ENCODE measurements at regions not wholly inside any gene's neighbourhood (a gene's known extent, or its start where the extent isn't known, plus 50 kb on each side); places are given as distances from the start of the nearest gene placed in this dataset.

- H3K9me3 ChIP-seq (ENCODE audit: low read length) = no peaks in the 10 kb centered on the region
- H3K4me2 ChIP-seq (ENCODE audit: low read length) = no peak overlapping the region
- TF ChIP-seq RAD21 (conservative IDR thresholded peaks at IDR 0.05) = no peak
- TF ChIP-seq EP300 (conservative IDR thresholded peaks at IDR 0.05; ENCODE audit: poor library complexity, severe bottlenecking) = no peak
- TF ChIP-seq SMC3 (conservative IDR thresholded peaks at IDR 0.05; ENCODE audit: poor library complexity) = no peak
- no peak for TF ChIP-seq CTCF (IDR thresholded peaks at IDR 0.05; ENCODE audit: poor library complexity, severe bottlenecking)
- no peak for TF ChIP-seq TAF1 (IDR thresholded peaks at IDR 0.05; ENCODE audit: low read depth)
- H3K9me2 ChIP-seq (ENCODE audit: insufficient read depth, low read length) = no peaks in the 10 kb centered on the region
- H3K36me3 ChIP-seq (ENCODE audit: insufficient read depth, low read length) = no peaks in the 10 kb centered on the region
- no peaks in the 10 kb centered on the region for H3K79me2 ChIP-seq (replicated peaks; ENCODE audit: insufficient read depth, low read length)
- no peaks in the 10 kb centered on the region for H3K27me3 ChIP-seq (ENCODE audit: insufficient read depth, low read depth, low read length)
- H3K4me3 ChIP-seq (ENCODE audit: low read length) = no peak overlapping the region
- H3F3A ChIP-seq (ENCODE audit: insufficient read depth, low read length, poor library complexity, severe bottlenecking) = no peaks in the 10 kb centered on the region
- no peaks in the 10 kb centered on the region for H4K20me1 ChIP-seq (ENCODE audit: insufficient read depth)
- no peak overlapping the region for H3K27ac ChIP-seq (ENCODE audit: low read length)
- no peak overlapping the region for H3K9ac ChIP-seq (ENCODE audit: low read length)
- no peak overlapping the region for H2AFZ ChIP-seq (ENCODE audit: low read depth, low read length)
Measured at GRCh38 chr2:15706424-15706823, 114.8 kb downstream of the DDX1 start.

DNA sequence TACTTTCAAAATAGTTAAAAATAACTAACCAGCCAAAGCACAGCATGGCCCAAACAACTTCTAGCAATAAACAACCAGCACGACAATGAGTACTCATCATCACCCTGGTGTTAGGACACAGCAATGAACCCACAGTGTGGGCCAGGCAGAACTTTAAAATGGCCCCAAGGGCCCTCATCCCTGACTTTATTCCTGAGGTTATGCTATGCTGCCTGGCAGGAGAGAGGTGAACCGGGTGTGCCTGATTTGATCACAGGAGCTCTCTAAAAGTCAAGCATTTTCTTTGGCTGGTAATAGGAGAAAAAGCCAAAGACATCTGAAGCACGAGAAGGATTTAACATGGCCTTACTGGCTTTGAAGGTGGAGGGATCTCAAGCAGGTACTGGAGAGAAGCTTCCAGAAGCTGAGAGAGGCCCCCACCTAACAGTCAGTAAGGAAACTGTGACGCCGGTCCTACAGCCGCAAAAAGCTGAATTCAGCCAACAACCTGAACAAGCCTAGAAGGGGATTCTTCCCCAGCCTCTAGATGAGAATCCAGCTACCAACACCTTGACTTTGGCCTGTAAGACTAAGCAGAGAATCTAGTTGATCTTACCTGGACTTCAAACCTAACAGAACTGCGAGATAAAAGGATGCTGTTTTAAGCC is 115.4 kb downstream of the DDX1 start:
- no peaks in the 10 kb centered on the region for H4K20me1 ChIP-seq (ENCODE audit: insufficient read depth)
- no peak overlapping the region for H2AFZ ChIP-seq (ENCODE audit: low read depth, low read length)
- no peak overlapping the region for H3K27ac ChIP-seq (ENCODE audit: low read length)
- H3K4me3 ChIP-seq (ENCODE audit: low read length) = no peak overlapping the region
- H3F3A ChIP-seq (ENCODE audit: insufficient read depth, low read length, poor library complexity, severe bottlenecking) = no peaks in the 10 kb centered on the region
- no peak overlapping the region for H3K4me2 ChIP-seq (ENCODE audit: low read length)
- TF ChIP-seq POLR2AphosphoS5 (IDR thresholded peaks at IDR 0.05) (no peak), TAF1 (IDR thresholded peaks at IDR 0.05; ENCODE audit: low read depth) (no peak), RAD21 (conservative IDR thresholded peaks at IDR 0.05) (no peak), EZH2 (IDR thresholded peaks at IDR 0.05; ENCODE audit: borderline replicate concordance, insufficient read depth, low read length, poor library complexity, severe bottlenecking) (no peak), EP300 (conservative IDR thresholded peaks at IDR 0.05; ENCODE audit: poor library complexity, severe bottlenecking) (no peak), MXI1 (conservative IDR thresholded peaks at IDR 0.05; ENCODE audit: poor library complexity, severe bottlenecking) (no peak), CTCF (IDR thresholded peaks at IDR 0.05; ENCODE audit: poor library complexity, severe bottlenecking) (no peak), SMC3 (conservative IDR thresholded peaks at IDR 0.05; ENCODE audit: poor library complexity) (no peak)
- TF ChIP-seq, protein P1, sequence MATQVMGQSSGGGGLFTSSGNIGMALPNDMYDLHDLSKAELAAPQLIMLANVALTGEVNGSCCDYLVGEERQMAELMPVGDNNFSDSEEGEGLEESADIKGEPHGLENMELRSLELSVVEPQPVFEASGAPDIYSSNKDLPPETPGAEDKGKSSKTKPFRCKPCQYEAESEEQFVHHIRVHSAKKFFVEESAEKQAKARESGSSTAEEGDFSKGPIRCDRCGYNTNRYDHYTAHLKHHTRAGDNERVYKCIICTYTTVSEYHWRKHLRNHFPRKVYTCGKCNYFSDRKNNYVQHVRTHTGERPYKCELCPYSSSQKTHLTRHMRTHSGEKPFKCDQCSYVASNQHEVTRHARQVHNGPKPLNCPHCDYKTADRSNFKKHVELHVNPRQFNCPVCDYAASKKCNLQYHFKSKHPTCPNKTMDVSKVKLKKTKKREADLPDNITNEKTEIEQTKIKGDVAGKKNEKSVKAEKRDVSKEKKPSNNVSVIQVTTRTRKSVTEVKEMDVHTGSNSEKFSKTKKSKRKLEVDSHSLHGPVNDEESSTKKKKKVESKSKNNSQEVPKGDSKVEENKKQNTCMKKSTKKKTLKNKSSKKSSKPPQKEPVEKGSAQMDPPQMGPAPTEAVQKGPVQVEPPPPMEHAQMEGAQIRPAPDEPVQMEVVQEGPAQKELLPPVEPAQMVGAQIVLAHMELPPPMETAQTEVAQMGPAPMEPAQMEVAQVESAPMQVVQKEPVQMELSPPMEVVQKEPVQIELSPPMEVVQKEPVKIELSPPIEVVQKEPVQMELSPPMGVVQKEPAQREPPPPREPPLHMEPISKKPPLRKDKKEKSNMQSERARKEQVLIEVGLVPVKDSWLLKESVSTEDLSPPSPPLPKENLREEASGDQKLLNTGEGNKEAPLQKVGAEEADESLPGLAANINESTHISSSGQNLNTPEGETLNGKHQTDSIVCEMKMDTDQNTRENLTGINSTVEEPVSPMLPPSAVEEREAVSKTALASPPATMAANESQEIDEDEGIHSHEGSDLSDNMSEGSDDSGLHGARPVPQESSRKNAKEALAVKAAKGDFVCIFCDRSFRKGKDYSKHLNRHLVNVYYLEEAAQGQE (IDR thresholded peaks at IDR 0.05; ENCODE audit: borderline replicate concordance) = no peak
- no peaks in the 10 kb centered on the region for H3K79me2 ChIP-seq (replicated peaks; ENCODE audit: insufficient read depth, low read length)
- H3K9ac ChIP-seq (ENCODE audit: low read length) = no peak overlapping the region
- no peaks in the 10 kb centered on the region for H3K36me3 ChIP-seq (ENCODE audit: insufficient read depth, low read length)
- no peaks in the 10 kb centered on the region for H3K27me3 ChIP-seq (ENCODE audit: insufficient read depth, low read depth, low read length)
- no peaks in the 10 kb centered on the region for H3K9me2 ChIP-seq (ENCODE audit: insufficient read depth, low read length)
- no peaks in the 10 kb centered on the region for H3K9me3 ChIP-seq (ENCODE audit: low read length)
